Cardiac muscle cell (in vitro differentiated cells and primary cell): ENCODE measurements at regions not wholly inside any gene's neighbourhood (a gene's known extent, or its start where the extent isn't known, plus 50 kb on each side); places are given as distances from the start of the nearest gene placed in this dataset.

Source experiments
- DNase-seq, 2 donors: peaks; one replicate each; pipeline versions ENCODE4 v3.0.0 to v3.0.0-alpha.2; 2010 to 2017; ENCODE audit warnings: low read depth in 1 of 2, low spot score in 1 of 2
- H3K27ac ChIP-seq: fragments of 200-600 bp; sonication (generic); 2 replicates; pipeline ENCODE4 v1.5.1; 2016
- H3K27me3 ChIP-seq: fragments of 200-600 bp; sonication (generic); 2 replicates; pipeline ENCODE4 v1.6.0; 2016; ENCODE audit warnings: control low read depth
- H3K36me3 ChIP-seq: fragments of 200-600 bp; sonication (generic); 2 replicates; pipeline ENCODE4 v1.5.1; 2016; ENCODE audit warnings: control low read depth
- H3K4me1 ChIP-seq: fragments of 200-600 bp; sonication (generic); 2 replicates; pipeline ENCODE4 v1.8.1; 2017; ENCODE audit warnings: low read depth, mild to moderate bottlenecking, mixed run types
- H3K4me3 ChIP-seq: fragments of 200-600 bp; sonication (generic); 2 replicates; pipeline ENCODE4 v1.5.1; 2016; ENCODE audit warnings: mild to moderate bottlenecking
- H3K9me3 ChIP-seq: fragments of 200-600 bp; sonication (generic); 2 replicates; pipeline ENCODE4 v1.5.1; 2017; ENCODE audit warnings: low read depth, mild to moderate bottlenecking, control low read depth
- TF ChIP-seq, protein P1 (sequence below): IDR thresholded peaks from 2 replicates; pipeline ENCODE4 v1.5.1; 2012; ENCODE audit warnings: low read depth, mild to moderate bottlenecking, low read length

DNA sequence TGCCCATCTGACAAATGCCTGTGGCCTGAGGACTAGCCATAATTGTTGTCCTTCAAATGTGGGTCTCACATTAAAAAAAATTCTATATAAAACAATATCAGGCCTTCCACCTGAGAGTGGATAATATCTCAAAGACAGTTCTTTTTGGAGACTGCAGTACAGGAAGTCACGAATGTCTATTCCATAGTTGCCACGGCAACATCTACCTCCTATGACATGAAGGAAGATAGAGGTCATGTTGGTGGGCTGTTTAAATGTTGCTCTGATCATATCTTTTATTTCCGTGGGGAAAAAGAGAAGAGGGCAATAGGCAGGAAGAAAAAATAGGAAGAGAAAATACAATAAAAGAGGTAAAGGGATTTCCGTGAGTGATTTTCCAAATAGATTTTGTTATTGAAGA lies 151.8 kb downstream of the ARL6IP6 start:
- Histone ChIP-seq H3K27me3 (no peaks in the 10 kb centered on the region), H3K36me3 (no peaks in the 10 kb centered on the region), H3K4me3 (no peak overlapping the region), H3K9me3 (no peaks in the 10 kb centered on the region), H3K4me1 (no peaks in the 10 kb centered on the region), H3K27ac (no peak overlapping the region)
- DNase-seq: no peak
- TF ChIP-seq, protein P1, sequence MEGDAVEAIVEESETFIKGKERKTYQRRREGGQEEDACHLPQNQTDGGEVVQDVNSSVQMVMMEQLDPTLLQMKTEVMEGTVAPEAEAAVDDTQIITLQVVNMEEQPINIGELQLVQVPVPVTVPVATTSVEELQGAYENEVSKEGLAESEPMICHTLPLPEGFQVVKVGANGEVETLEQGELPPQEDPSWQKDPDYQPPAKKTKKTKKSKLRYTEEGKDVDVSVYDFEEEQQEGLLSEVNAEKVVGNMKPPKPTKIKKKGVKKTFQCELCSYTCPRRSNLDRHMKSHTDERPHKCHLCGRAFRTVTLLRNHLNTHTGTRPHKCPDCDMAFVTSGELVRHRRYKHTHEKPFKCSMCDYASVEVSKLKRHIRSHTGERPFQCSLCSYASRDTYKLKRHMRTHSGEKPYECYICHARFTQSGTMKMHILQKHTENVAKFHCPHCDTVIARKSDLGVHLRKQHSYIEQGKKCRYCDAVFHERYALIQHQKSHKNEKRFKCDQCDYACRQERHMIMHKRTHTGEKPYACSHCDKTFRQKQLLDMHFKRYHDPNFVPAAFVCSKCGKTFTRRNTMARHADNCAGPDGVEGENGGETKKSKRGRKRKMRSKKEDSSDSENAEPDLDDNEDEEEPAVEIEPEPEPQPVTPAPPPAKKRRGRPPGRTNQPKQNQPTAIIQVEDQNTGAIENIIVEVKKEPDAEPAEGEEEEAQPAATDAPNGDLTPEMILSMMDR: no peak

DNA sequence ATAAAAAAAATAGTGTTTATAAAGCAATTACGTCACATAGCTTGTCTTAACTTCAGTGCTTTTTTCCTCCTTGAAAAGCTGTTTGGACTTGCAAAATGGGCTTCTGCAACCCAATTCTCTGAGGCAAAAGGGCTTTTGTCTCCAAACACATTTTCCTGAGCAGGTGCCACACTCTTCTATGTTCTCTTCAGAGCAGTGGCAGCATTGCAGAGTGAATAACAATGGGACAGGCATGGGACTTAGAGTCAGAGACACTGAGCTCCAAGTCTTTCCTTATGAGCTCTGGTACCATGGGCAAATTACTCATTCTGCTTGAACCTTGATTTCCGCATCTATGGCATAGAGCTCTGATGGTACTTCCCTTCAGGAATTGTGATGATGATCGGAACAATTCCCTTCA lies 149.0 kb downstream of the ARL6IP6 start:
- H3K4me1 ChIP-seq: no peaks in the 10 kb centered on the region
- H3K9me3 ChIP-seq: no peaks in the 10 kb centered on the region
- TF ChIP-seq, protein P1: no peak
- DNase-seq: no peak
- no peak overlapping the region for H3K4me3 ChIP-seq
- no peaks in the 10 kb centered on the region for H3K36me3 ChIP-seq
- no peak overlapping the region for H3K27ac ChIP-seq
- no peaks in the 10 kb centered on the region for H3K27me3 ChIP-seq

DNA sequence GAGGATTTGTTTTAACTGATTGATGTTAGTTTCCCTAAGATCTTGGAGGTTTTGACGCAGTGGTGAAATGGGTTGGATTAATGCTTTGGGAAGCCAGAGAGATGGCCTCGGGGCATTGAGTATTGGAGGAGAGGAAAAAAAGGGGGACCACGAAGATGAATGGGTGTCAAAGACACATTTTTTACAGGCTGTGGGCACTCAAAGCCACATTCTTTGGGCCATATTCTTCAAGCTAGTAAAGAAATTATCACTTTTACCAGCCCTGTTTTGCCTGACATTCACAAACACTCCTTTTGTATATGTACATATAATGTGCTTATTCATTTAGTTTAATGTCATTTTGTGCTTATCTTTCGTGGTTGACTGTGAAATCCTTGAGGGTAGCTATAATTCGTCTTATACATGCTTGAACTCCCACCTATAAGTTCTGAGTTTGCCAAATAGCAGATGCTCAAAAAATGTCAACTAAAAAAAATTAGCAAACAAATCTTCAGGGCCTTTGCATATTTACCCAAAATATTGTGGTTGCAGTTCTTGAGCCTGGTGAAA lies 146.3 kb downstream of the ARL6IP6 start:
- Histone ChIP-seq H3K9me3 (no peaks in the 10 kb centered on the region), H3K27ac (no peak overlapping the region), H3K4me1 (no peaks in the 10 kb centered on the region), H3K27me3 (no peaks in the 10 kb centered on the region), H3K4me3 (no peak overlapping the region), H3K36me3 (no peaks in the 10 kb centered on the region)
- TF ChIP-seq, protein P1: no peak
- no peak for DNase-seq

DNA sequence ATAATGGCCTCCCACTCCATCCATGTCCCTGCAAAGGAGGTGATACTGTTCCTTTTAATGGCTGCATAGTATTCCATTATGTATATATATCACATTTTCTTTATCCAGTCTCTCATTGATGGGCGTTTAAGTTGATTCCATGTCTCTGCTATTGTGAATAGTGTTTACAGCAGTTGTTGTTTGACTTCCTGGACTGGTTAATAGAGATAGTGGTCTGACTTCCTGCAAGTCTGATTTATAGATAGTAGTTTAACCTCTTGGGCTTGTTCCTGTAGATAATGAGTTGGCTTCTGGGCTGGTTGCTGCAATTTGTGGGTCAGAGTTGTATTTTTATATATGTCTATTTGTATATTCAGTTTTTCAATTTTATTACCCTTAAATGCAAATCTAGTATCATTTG lies 145.4 kb downstream of the ARL6IP6 start:
- H3K27me3 ChIP-seq: no peaks in the 10 kb centered on the region
- no peak overlapping the region for H3K27ac ChIP-seq
- H3K4me1 ChIP-seq: no peaks in the 10 kb centered on the region
- no peaks in the 10 kb centered on the region for H3K9me3 ChIP-seq
- no peak overlapping the region for H3K4me3 ChIP-seq
- DNase-seq: no peak
- no peaks in the 10 kb centered on the region for H3K36me3 ChIP-seq
- TF ChIP-seq, protein P1: no peak

DNA sequence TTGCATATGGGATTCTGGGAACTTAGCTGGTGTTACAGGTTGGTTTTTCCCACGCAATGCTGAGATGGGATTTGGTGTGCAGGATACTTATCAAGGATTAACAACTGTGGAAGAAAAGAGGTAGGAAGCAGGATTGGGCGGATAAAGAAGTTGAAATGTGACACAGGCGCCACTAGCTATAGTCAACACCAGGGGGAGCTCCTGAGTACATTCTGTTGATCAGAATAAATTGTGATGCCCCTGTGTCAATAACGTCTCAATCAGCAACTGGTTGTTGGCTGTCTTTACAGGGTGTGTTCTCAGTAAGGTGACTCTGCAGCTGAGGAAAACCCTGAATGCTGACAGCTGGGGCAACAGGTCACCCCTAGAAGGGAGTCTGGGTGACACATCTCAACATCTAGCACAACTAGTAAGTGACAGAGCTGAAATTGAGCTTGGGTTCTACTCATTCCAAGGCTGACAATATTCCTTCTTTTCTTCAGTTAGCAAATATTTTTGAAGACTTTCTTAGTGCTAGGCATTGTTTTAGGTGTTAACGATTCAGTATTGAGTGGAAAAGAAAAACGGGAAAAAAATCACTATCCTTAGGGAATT lies 143.0 kb downstream of the ARL6IP6 start:
- no peaks in the 10 kb centered on the region for H3K36me3 ChIP-seq
- H3K4me3 ChIP-seq: no peak overlapping the region
- no peaks in the 10 kb centered on the region for H3K9me3 ChIP-seq
- TF ChIP-seq, protein P1: peak; percentile 76
- H3K27ac ChIP-seq: no peak overlapping the region
- no peaks in the 10 kb centered on the region for H3K4me1 ChIP-seq
- no peaks in the 10 kb centered on the region for H3K27me3 ChIP-seq
- DNase-seq: peak; percentile 19 to 25
